ENCODE measurements at regions not wholly inside any gene's neighbourhood (a gene's known extent, or its start where the extent isn't known, plus 50 kb on each side); places are given as distances from the start of the nearest gene placed in this dataset.

DNA sequence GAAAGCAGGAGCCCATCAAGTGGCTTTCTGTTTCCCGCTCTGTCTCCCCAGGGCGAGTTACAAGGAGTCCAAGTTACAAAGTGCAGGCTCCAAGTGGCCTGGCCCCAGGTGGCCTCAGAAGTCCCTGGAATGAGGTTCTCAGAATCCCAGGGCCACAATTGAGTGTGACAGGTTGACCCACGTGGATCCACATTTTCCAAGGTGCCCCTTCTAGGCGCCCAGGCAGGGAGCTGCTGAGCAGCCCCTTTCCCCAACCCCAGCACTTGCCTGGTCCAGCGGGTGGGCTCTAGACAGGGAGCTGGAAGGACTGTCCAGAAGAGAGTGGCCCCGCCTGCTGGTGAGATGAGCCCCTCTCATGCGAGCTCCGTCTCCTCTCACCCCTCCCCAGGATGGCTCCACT is 253.4 kb downstream of the CYP26B1 start:
- DNase-seq (ENCODE audit: low spot score in 2 of 2), result peak; percentile 8 to 67
- TF ChIP-seq POLR2A (IDR thresholded peaks at IDR 0.05), result no peak
- TF ChIP-seq, protein P1, sequence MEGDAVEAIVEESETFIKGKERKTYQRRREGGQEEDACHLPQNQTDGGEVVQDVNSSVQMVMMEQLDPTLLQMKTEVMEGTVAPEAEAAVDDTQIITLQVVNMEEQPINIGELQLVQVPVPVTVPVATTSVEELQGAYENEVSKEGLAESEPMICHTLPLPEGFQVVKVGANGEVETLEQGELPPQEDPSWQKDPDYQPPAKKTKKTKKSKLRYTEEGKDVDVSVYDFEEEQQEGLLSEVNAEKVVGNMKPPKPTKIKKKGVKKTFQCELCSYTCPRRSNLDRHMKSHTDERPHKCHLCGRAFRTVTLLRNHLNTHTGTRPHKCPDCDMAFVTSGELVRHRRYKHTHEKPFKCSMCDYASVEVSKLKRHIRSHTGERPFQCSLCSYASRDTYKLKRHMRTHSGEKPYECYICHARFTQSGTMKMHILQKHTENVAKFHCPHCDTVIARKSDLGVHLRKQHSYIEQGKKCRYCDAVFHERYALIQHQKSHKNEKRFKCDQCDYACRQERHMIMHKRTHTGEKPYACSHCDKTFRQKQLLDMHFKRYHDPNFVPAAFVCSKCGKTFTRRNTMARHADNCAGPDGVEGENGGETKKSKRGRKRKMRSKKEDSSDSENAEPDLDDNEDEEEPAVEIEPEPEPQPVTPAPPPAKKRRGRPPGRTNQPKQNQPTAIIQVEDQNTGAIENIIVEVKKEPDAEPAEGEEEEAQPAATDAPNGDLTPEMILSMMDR (IDR thresholded peaks at IDR 0.05), result no peak
- no peak overlapping the region for H3K4me3 ChIP-seq (ENCODE audit: low read depth, poor library complexity, severe bottlenecking)
- intact Hi-C loops (cut with DNase I; ENCODE audit: low total_unique reads), result no loop called here
- 91 to 94% methylated on average over 6 to 7 of the region's 8 CpGs for WGBS, 2 donors

GRCh38 chr2:71893646-71894045 is 254.0 kb downstream of the CYP26B1 start:
- whole genome bisulfite sequencing, 2 donors, result 70 to 81% methylated on average over 13 of the region's 13 CpGs
- no peak overlapping the region for H3K4me3 ChIP-seq (ENCODE audit: low read depth, poor library complexity, severe bottlenecking)
- peak; percentile 4 to 75 for DNase-seq (ENCODE audit: low spot score in 2 of 2)
- intact Hi-C loops (cut with DNase I; ENCODE audit: low total_unique reads), result no loop called here
- no peak for TF ChIP-seq POLR2A (IDR thresholded peaks at IDR 0.05)
- TF ChIP-seq, protein P1 (IDR thresholded peaks at IDR 0.05), result no peak

DNA sequence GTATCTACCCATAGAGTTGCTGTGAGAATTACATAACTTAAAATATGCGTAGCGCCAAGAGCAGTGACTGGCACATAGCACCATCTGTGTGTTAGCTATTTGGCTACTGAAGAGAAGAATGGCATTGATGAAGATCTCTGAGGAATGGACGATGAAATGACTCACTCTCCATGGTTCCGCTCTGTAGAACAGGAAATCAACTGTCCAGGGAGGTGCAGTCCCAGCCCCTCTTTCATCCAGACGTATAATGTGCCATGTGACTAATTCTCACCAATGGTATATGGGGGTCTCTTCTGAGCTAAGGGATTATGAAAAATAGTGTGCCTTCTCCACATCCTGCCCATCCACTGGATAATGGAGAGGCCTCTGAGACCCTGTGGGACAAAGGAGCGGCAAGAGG is 254.8 kb downstream of the CYP26B1 start:
- no peak overlapping the region for H3K4me3 ChIP-seq (ENCODE audit: low read depth, poor library complexity, severe bottlenecking)
- 87 to 88% methylated on average over 6 of the region's 6 CpGs for WGBS, 2 donors
- TF ChIP-seq POLR2A (IDR thresholded peaks at IDR 0.05), result no peak
- TF ChIP-seq, protein P1 (IDR thresholded peaks at IDR 0.05), result no peak
- intact Hi-C loops (cut with DNase I; ENCODE audit: low total_unique reads), result no loop called here
- no peak for DNase-seq (ENCODE audit: low spot score in 2 of 2)

- TF ChIP-seq, protein P1 (IDR thresholded peaks at IDR 0.05), result no peak
- no peak for TF ChIP-seq POLR2A (IDR thresholded peaks at IDR 0.05)
- WGBS, 2 donors, result 79 to 82% methylated on average over 2 of the region's 2 CpGs
- no peak overlapping the region for H3K4me3 ChIP-seq (ENCODE audit: low read depth, poor library complexity, severe bottlenecking)
- intact Hi-C loops (cut with DNase I; ENCODE audit: low total_unique reads), result no loop called here
- peak; percentile 7 to 36 for DNase-seq (ENCODE audit: low spot score in 2 of 2)
Measured at GRCh38 chr2:71892423-71892730, 255.3 kb downstream of the CYP26B1 start.

DNA sequence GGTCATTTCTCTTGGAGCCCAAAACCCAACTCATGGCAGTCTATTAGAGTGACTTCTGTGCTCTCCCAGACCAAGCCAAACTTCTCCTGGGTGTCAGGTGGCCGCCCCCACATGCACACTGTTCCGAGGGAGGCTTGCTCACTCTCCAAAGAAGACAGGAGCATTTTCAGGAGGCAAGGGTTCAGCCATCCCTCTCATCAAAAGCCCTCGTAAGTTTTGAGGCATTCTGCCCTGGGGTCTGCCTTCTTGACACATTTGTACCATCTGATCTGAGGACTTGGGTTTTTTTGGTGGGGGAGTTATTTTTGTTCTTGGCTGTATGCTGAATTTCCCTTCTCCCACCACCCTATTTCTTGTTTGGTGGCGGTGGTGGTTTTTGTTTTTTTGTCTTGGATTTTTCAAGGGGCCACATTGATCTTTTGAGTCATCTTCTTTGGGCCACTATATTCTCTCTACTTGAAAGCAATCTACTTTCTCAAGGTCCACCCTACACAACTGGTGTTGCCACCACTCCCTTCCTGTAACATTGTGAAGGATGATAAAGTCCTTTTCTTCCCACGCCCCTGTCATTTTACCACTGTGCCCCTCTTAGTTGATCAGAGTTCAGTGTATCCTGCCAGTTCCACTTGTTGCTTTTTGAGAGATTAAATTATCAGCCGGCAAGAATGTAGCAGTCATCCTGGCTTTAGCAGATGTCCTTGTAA is 255.8 kb downstream of the CYP26B1 start:
- TF ChIP-seq, protein P1 (IDR thresholded peaks at IDR 0.05), result no peak
- TF ChIP-seq POLR2A (IDR thresholded peaks at IDR 0.05), result no peak
- intact Hi-C loops (cut with DNase I; ENCODE audit: low total_unique reads), result no loop called here
- no peak overlapping the region for H3K4me3 ChIP-seq (ENCODE audit: low read depth, poor library complexity, severe bottlenecking)
- 80 to 86% methylated on average over 6 of the region's 6 CpGs for WGBS, 2 donors
- DNase-seq (ENCODE audit: low spot score in 2 of 2), result peak in 1 of 2 donors; percentile 60

DNA sequence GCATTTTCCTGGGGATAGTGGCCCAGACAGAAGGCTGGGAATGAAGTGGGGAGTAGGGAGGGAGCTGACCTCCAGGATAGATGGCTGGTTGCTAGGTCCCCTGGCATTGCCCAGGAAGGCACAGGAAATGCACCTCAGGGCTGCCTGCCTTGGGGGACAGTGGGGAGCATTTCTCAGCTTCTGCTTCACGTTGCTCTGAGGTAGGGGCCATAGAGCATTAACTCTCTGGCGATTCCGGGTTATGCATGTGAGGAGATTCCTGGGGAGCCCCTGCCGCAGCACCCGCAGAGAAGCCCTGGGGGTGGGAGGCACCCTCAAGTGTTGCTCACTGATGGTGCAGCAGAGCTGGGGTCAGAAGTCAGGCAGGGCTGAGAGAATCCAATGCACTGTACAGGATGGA is 256.5 kb downstream of the CYP26B1 start:
- intact Hi-C loops (cut with DNase I; ENCODE audit: low total_unique reads), result no loop called here
- TF ChIP-seq, protein P1 (IDR thresholded peaks at IDR 0.05), result no peak
- TF ChIP-seq POLR2A (IDR thresholded peaks at IDR 0.05), result no peak
- no peak overlapping the region for H3K4me3 ChIP-seq (ENCODE audit: low read depth, poor library complexity, severe bottlenecking)
- peak; percentile 10 to 74 for DNase-seq (ENCODE audit: low spot score in 2 of 2)
- 80 to 91% methylated on average over 5 of the region's 5 CpGs for WGBS, 2 donors
